ENCODE measurements at regions not wholly inside any gene's neighbourhood (a gene's known extent, or its start where the extent isn't known, plus 50 kb on each side); places are given as distances from the start of the nearest gene placed in this dataset.

GRCh38 chr3:176590722-176591121, 606.6 kb downstream of the TBL1XR1 start:
- in situ Hi-C loops (cut with MboI; ENCODE audit: low pct_unique_long_range_greater_than_20kb, low sequenced_read_pairs), result no loop called here
- no peak for DNase-seq

- in situ Hi-C loops (cut with MboI; ENCODE audit: low pct_unique_long_range_greater_than_20kb, low sequenced_read_pairs), result no loop called here
- DNase-seq, result no peak
Measured at GRCh38 chr3:176587089-176587488, 610.2 kb downstream of the TBL1XR1 start.

GRCh38 chr3:176584413-176585176, 612.7 kb downstream of the TBL1XR1 start:
- no peak for DNase-seq
- in situ Hi-C loops (cut with MboI; ENCODE audit: low pct_unique_long_range_greater_than_20kb, low sequenced_read_pairs), result no loop called here

- no peak for DNase-seq
- in situ Hi-C loops (cut with MboI; ENCODE audit: low pct_unique_long_range_greater_than_20kb, low sequenced_read_pairs), result no loop called here
Measured at GRCh38 chr3:176583956-176584355, 613.3 kb downstream of the TBL1XR1 start.

- no peak for DNase-seq
- in situ Hi-C loops (cut with MboI; ENCODE audit: low pct_unique_long_range_greater_than_20kb, low sequenced_read_pairs), result no loop called here
Measured at GRCh38 chr3:176581589-176581988, 615.7 kb downstream of the TBL1XR1 start.

- no peak for DNase-seq
- in situ Hi-C loops (cut with MboI; ENCODE audit: low pct_unique_long_range_greater_than_20kb, low sequenced_read_pairs), result no loop called here
Measured at GRCh38 chr3:176579711-176580185, 617.5 kb downstream of the TBL1XR1 start.

GRCh38 chr3:176578316-176578715, 619.0 kb downstream of the TBL1XR1 start:
- in situ Hi-C loops (cut with MboI; ENCODE audit: low pct_unique_long_range_greater_than_20kb, low sequenced_read_pairs), result no loop called here
- no peak for DNase-seq

- in situ Hi-C loops (cut with MboI; ENCODE audit: low pct_unique_long_range_greater_than_20kb, low sequenced_read_pairs), result no loop called here
- no peak for DNase-seq
Measured at GRCh38 chr3:176577447-176577846, 619.8 kb downstream of the TBL1XR1 start.

GRCh38 chr3:176574786-176575185, 622.5 kb downstream of the TBL1XR1 start:
- in situ Hi-C loops (cut with MboI; ENCODE audit: low pct_unique_long_range_greater_than_20kb, low sequenced_read_pairs), result no loop called here
- no peak for DNase-seq

- in situ Hi-C loops (cut with MboI; ENCODE audit: low pct_unique_long_range_greater_than_20kb, low sequenced_read_pairs), result no loop called here
Measured at GRCh38 chr3:176571926-176572325, 625.4 kb downstream of the TBL1XR1 start.

GRCh38 chr3:176570992-176571391, 626.3 kb downstream of the TBL1XR1 start:
- in situ Hi-C loops (cut with MboI; ENCODE audit: low pct_unique_long_range_greater_than_20kb, low sequenced_read_pairs), result no loop called here
- DNase-seq, result no peak

More at GRCh38 chr3:176571926-176572325, 625.4 kb downstream of the TBL1XR1 start:
- DNase-seq, result no peak

GRCh38 chr3:176568189-176568588, 629.1 kb downstream of the TBL1XR1 start:
- in situ Hi-C loops (cut with MboI; ENCODE audit: low pct_unique_long_range_greater_than_20kb, low sequenced_read_pairs), result no loop called here
- no peak for DNase-seq

- DNase-seq, result no peak
- in situ Hi-C loops (cut with MboI; ENCODE audit: low pct_unique_long_range_greater_than_20kb, low sequenced_read_pairs), result no loop called here
Measured at GRCh38 chr3:176566757-176567156, 630.5 kb downstream of the TBL1XR1 start.

- in situ Hi-C loops (cut with MboI; ENCODE audit: low pct_unique_long_range_greater_than_20kb, low sequenced_read_pairs), result no loop called here
- no peak for DNase-seq
Measured at GRCh38 chr3:176562331-176562730, 635.0 kb downstream of the TBL1XR1 start.

- in situ Hi-C loops (cut with MboI; ENCODE audit: low pct_unique_long_range_greater_than_20kb, low sequenced_read_pairs), result no loop called here
- DNase-seq, result no peak
Measured at GRCh38 chr3:176561826-176562225, 635.5 kb downstream of the TBL1XR1 start.

- DNase-seq, result no peak
- in situ Hi-C loops (cut with MboI; ENCODE audit: low pct_unique_long_range_greater_than_20kb, low sequenced_read_pairs), result no loop called here
Measured at GRCh38 chr3:176554791-176555654, 642.3 kb downstream of the TBL1XR1 start.

- no peak for DNase-seq
- in situ Hi-C loops (cut with MboI; ENCODE audit: low pct_unique_long_range_greater_than_20kb, low sequenced_read_pairs), result no loop called here
Measured at GRCh38 chr3:176554264-176554663, 643.0 kb downstream of the TBL1XR1 start.

- no peak for DNase-seq
- in situ Hi-C loops (cut with MboI; ENCODE audit: low pct_unique_long_range_greater_than_20kb, low sequenced_read_pairs), result no loop called here
Measured at GRCh38 chr3:176526942-176527341, 670.3 kb downstream of the TBL1XR1 start.

- in situ Hi-C loops (cut with MboI; ENCODE audit: low pct_unique_long_range_greater_than_20kb, low sequenced_read_pairs), result no loop called here
- no peak for DNase-seq
Measured at GRCh38 chr3:176526225-176526624, 671.1 kb downstream of the TBL1XR1 start.

GRCh38 chr3:176523114-176523513, 674.2 kb downstream of the TBL1XR1 start:
- in situ Hi-C loops (cut with MboI; ENCODE audit: low pct_unique_long_range_greater_than_20kb, low sequenced_read_pairs), result no loop called here
- DNase-seq, result no peak
